ENCODE measurements at regions not wholly inside any gene's neighbourhood (a gene's known extent, or its start where the extent isn't known, plus 50 kb on each side); places are given as distances from the start of the nearest gene placed in this dataset.

GRCh38 chr21:16058896-16059295 is 329.1 kb downstream of the USP25 start:
- no peak overlapping the region for H3K4me3 ChIP-seq
- no peaks in the 10 kb centered on the region for H3K36me3 ChIP-seq (ENCODE audit: control insufficient read depth in 4 of 4, insufficient read depth in 4 of 4, low read length in 4 of 4)
- no peak overlapping the region for H3K27ac ChIP-seq (ENCODE audit: low read depth in 1 of 2, low read length in 1 of 2)
- no peak for TF ChIP-seq CTCF (IDR thresholded peaks at IDR 0.05; ENCODE audit: control extremely low read depth, extremely low read depth)
- no peak for DNase-seq
- no peaks in the 10 kb centered on the region for H3K27me3 ChIP-seq (ENCODE audit: control insufficient read depth in 3 of 3, insufficient read depth in 3 of 3, low read length in 2 of 3)
- H3K9ac ChIP-seq (ENCODE audit: insufficient read depth in 1 of 2, low read length in 2 of 2), result no peak overlapping the region
- H3K4me1 ChIP-seq (ENCODE audit: control insufficient read depth in 5 of 5, insufficient read depth in 5 of 5, low read length in 5 of 5), result no peaks in the 10 kb centered on the region
- H3K9me3 ChIP-seq (ENCODE audit: control insufficient read depth in 4 of 4, insufficient read depth in 3 of 4, low read length in 3 of 4), result peaks cover 0 to 7% (median 2%) of the 10 kb centered on the region in 4 donors
- no peak for ATAC-seq (ENCODE audit: insufficient read depth, low FRiP score)

DNA sequence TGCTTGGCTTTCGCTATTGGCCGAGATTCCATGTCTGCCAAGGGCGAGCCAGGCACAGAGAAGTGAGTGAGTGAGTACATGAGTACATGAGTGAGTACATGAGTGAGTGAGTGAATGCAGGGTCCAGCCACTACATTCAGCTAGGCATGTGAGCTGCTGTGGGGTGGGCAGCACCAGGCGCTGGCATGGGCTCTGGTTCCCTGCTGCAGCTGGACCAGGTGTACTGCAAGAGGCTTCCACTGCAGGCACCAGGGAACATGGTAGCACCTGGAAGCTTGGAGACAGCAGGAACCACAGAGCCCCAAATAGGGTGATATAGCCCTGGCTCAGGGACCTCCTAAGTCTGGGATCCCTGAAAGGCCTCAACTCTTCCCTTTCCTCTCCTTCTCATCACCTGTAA is 330.2 kb downstream of the USP25 start:
- H3K27ac ChIP-seq (ENCODE audit: low read depth in 1 of 2, low read length in 1 of 2), result no peak overlapping the region
- H3K9me3 ChIP-seq (ENCODE audit: control insufficient read depth in 4 of 4, insufficient read depth in 3 of 4, low read length in 3 of 4), result peaks cover 0 to 7% (median 2%) of the 10 kb centered on the region in 4 donors
- DNase-seq (no peak), ATAC-seq (ENCODE audit: insufficient read depth, low FRiP score) (no peak)
- 94 to 98% methylated on average over 4 of the region's 4 CpGs for WGBS, 2 donors
- H3K4me1 ChIP-seq (ENCODE audit: control insufficient read depth in 5 of 5, insufficient read depth in 5 of 5, low read length in 5 of 5), result no peaks in the 10 kb centered on the region
- no peak overlapping the region for H3K4me3 ChIP-seq
- H3K9ac ChIP-seq (ENCODE audit: insufficient read depth in 1 of 2, low read length in 2 of 2), result no peak overlapping the region
- no peak for TF ChIP-seq CTCF (IDR thresholded peaks at IDR 0.05; ENCODE audit: control extremely low read depth, extremely low read depth)
- H3K27me3 ChIP-seq (ENCODE audit: control insufficient read depth in 3 of 3, insufficient read depth in 3 of 3, low read length in 2 of 3), result no peaks in the 10 kb centered on the region
- no peaks in the 10 kb centered on the region for H3K36me3 ChIP-seq (ENCODE audit: control insufficient read depth in 4 of 4, insufficient read depth in 4 of 4, low read length in 4 of 4)

DNA sequence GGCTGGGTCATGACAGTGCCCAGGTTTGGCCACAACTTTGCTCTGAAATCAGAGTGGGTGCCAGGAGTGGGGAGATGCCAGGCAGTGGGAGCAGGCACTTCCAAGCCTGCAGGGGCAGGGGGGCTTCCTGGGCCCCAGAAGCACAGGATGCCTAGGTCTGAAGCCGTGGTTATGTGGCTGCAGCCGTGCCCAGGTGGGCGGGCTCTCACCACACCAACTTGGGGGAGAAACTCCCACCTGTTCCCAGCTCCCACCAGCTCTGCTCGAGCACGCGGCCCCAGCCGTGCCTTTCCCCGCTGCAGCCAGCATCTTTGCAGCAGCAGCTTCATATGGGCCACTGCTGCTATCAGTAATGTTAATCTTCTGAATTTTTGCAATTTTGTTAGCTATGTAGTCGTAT is 331.4 kb downstream of the USP25 start:
- H3K4me3 ChIP-seq, result no peak overlapping the region

More for the DNA sequence above, 331.4 kb downstream of the USP25 start:
- Histone ChIP-seq H3K27ac (ENCODE audit: low read depth in 1 of 2, low read length in 1 of 2) (no peak overlapping the region), H3K9ac (ENCODE audit: insufficient read depth in 1 of 2, low read length in 2 of 2) (no peak overlapping the region), H3K36me3 (ENCODE audit: control insufficient read depth in 4 of 4, insufficient read depth in 4 of 4, low read length in 4 of 4) (no peaks in the 10 kb centered on the region), H3K27me3 (ENCODE audit: control insufficient read depth in 3 of 3, insufficient read depth in 3 of 3, low read length in 2 of 3) (no peaks in the 10 kb centered on the region), H3K4me1 (ENCODE audit: control insufficient read depth in 5 of 5, insufficient read depth in 5 of 5, low read length in 5 of 5) (no peaks in the 10 kb centered on the region), H3K9me3 (ENCODE audit: control insufficient read depth in 4 of 4, insufficient read depth in 3 of 4, low read length in 3 of 4) (peaks cover 0 to 7% (median 2%) of the 10 kb centered on the region in 4 donors)
- DNase-seq (no peak), ATAC-seq (ENCODE audit: insufficient read depth, low FRiP score) (no peak)
- 95 to 99% methylated on average over 9 of the region's 9 CpGs for WGBS, 2 donors
- TF ChIP-seq CTCF (IDR thresholded peaks at IDR 0.05; ENCODE audit: control extremely low read depth, extremely low read depth), result no peak

Data from lung (tissue), 11 donors.